Fibroblast of lung (primary cell): ENCODE measurements at regions not wholly inside any gene's neighbourhood (a gene's known extent, or its start where the extent isn't known, plus 50 kb on each side); places are given as distances from the start of the nearest gene placed in this dataset.

Experiments
- DNase-seq, 2 donors: peaks; one replicate each; pipeline versions ENCODE4 v3.0.0 to v3.0.0-alpha.2; 2010; ENCODE audit warnings: low read depth in 2 of 2
- H2AFZ ChIP-seq: 2 replicates; pipeline ENCODE4 v1.5.1; 2012; ENCODE audit warnings: low read length, control low read depth, inconsistent platforms
- H3K27ac ChIP-seq: 2 replicates; pipeline ENCODE4 v1.5.1; 2011; ENCODE audit warnings: low read length, control low read depth; ENCODE audit not compliant: insufficient read depth
- H3K27me3 ChIP-seq: 2 replicates; pipeline ENCODE4 v1.5.1; 2011; ENCODE audit warnings: mild to moderate bottlenecking, low read length; ENCODE audit not compliant: control insufficient read depth, insufficient read depth
- H3K36me3 ChIP-seq: 2 replicates; pipeline ENCODE4 v1.5.1; 2011; ENCODE audit warnings: low read length; ENCODE audit not compliant: control insufficient read depth, insufficient read depth
- H3K4me1 ChIP-seq: 2 replicates; pipeline ENCODE4 v1.5.1; 2011; ENCODE audit warnings: low read length; ENCODE audit not compliant: control insufficient read depth, insufficient read depth; ENCODE audit errors: extremely low read depth
- H3K4me2 ChIP-seq: 2 replicates; pipeline ENCODE4 v1.5.1; 2011; ENCODE audit warnings: low read length, control low read depth; ENCODE audit not compliant: insufficient read depth; ENCODE audit errors: extremely low read depth
- H3K4me3 ChIP-seq, 4 experiments: fragments of 200-600 bp in 1 of 4; sonication (generic) in 1 of 4; replicated peaks in 1 of 4; 2 replicates each; pipeline ENCODE4 v1.5.1; 2011 to 2016; ENCODE audit warnings: low read length in 4 of 4, low read depth in 3 of 4, mild to moderate bottlenecking in 3 of 4, control low read depth in 2 of 4, inconsistent platforms in 1 of 4, mixed read lengths in 1 of 4; ENCODE audit not compliant: insufficient read depth in 1 of 4; ENCODE audit errors: control extremely low read depth in 1 of 4
- H3K79me2 ChIP-seq: 2 replicates; pipeline ENCODE4 v1.5.1; 2012; ENCODE audit warnings: mild to moderate bottlenecking, low read length, inconsistent platforms; ENCODE audit not compliant: control insufficient read depth, insufficient read depth
- H3K9ac ChIP-seq: 2 replicates; pipeline ENCODE4 v1.5.1; 2011; ENCODE audit warnings: mild to moderate bottlenecking, low read length, control low read depth; ENCODE audit not compliant: insufficient read depth
- H3K9me3 ChIP-seq: 2 replicates; pipeline ENCODE4 v1.5.1; 2012; ENCODE audit warnings: low read depth, low read length; ENCODE audit not compliant: control insufficient read depth, insufficient read depth
- H4K20me1 ChIP-seq: 2 replicates; pipeline ENCODE4 v1.5.1; 2011; ENCODE audit warnings: low read length; ENCODE audit not compliant: control insufficient read depth, insufficient read depth; ENCODE audit errors: extremely low read depth
- CTCF ChIP-seq, 2 donors: IDR thresholded peaks in 1 of 2; conservative IDR thresholded peaks in 1 of 2; 1 replicate in 1 of 2; 2 replicates in 1 of 2; pipeline ENCODE4 v1.5.1; 2011 to 2012; ENCODE audit warnings: low read length in 2 of 2, control low read depth in 1 of 2, inconsistent platforms in 1 of 2, low read depth in 1 of 2, mild to moderate bottlenecking in 1 of 2
- EZH2 ChIP-seq: IDR thresholded peaks from 2 replicates; pipeline ENCODE4 v1.5.1; 2012; ENCODE audit warnings: low read length, control low read depth, mild to moderate bottlenecking; ENCODE audit errors: missing control alignments

GRCh38 chr4:132001542-132001941 lies 1147.6 kb upstream of the PCDH10 start:
- DNase-seq: peak; percentile 11 to 70
- no peaks in the 10 kb centered on the region for H4K20me1 ChIP-seq
- no peak overlapping the region for H3K4me2 ChIP-seq
- H2AFZ ChIP-seq: no peak overlapping the region
- no peak overlapping the region for H3K9ac ChIP-seq
- H3K27me3 ChIP-seq: no peaks in the 10 kb centered on the region
- TF ChIP-seq EZH2: no peak
- TF ChIP-seq CTCF (conservative IDR thresholded peaks at IDR 0.05 in 1 of 2, IDR thresholded peaks at IDR 0.05 in 1 of 2; ENCODE audit: low read depth in 1 of 2, low read length in 2 of 2): no peak
- no peak overlapping the region for H3K4me3 ChIP-seq
- H3K79me2 ChIP-seq: no peaks in the 10 kb centered on the region
- H3K36me3 ChIP-seq: no peaks in the 10 kb centered on the region
- no peak overlapping the region for H3K27ac ChIP-seq
- no peaks in the 10 kb centered on the region for H3K4me1 ChIP-seq
- no peaks in the 10 kb centered on the region for H3K9me3 ChIP-seq

- no peak overlapping the region for H3K4me2 ChIP-seq
- H3K36me3 ChIP-seq: no peaks in the 10 kb centered on the region
- no peaks in the 10 kb centered on the region for H3K79me2 ChIP-seq
- no peaks in the 10 kb centered on the region for H3K9me3 ChIP-seq
- TF ChIP-seq CTCF (conservative IDR thresholded peaks at IDR 0.05 in 1 of 2, IDR thresholded peaks at IDR 0.05 in 1 of 2; ENCODE audit: low read depth in 1 of 2, low read length in 2 of 2): no peak
- TF ChIP-seq EZH2: no peak
- H2AFZ ChIP-seq: no peak overlapping the region
- DNase-seq: no peak
- no peak overlapping the region for H3K4me3 ChIP-seq
- no peaks in the 10 kb centered on the region for H4K20me1 ChIP-seq
- H3K27me3 ChIP-seq: no peaks in the 10 kb centered on the region
- H3K4me1 ChIP-seq: no peaks in the 10 kb centered on the region
- H3K9ac ChIP-seq: no peak overlapping the region
- no peak overlapping the region for H3K27ac ChIP-seq
Measured at GRCh38 chr4:132003593-132003992, 1145.5 kb upstream of the PCDH10 start.

GRCh38 chr4:132015321-132015720 lies 1133.8 kb upstream of the PCDH10 start:
- H3K27ac ChIP-seq: no peak overlapping the region
- H3K9ac ChIP-seq: no peak overlapping the region
- H2AFZ ChIP-seq: no peak overlapping the region
- H3K4me3 ChIP-seq: no peak overlapping the region
- DNase-seq: no peak
- H3K79me2 ChIP-seq: no peaks in the 10 kb centered on the region
- H3K4me1 ChIP-seq: no peaks in the 10 kb centered on the region
- H3K4me2 ChIP-seq: no peak overlapping the region
- H3K27me3 ChIP-seq: no peaks in the 10 kb centered on the region
- no peaks in the 10 kb centered on the region for H3K9me3 ChIP-seq
- TF ChIP-seq CTCF (conservative IDR thresholded peaks at IDR 0.05 in 1 of 2, IDR thresholded peaks at IDR 0.05 in 1 of 2; ENCODE audit: low read depth in 1 of 2, low read length in 2 of 2) (no peak), EZH2 (no peak)
- no peaks in the 10 kb centered on the region for H4K20me1 ChIP-seq
- H3K36me3 ChIP-seq: no peaks in the 10 kb centered on the region
